OCI-LY1 (cell line): ENCODE measurements at regions not wholly inside any gene's neighbourhood (a gene's known extent, or its start where the extent isn't known, plus 50 kb on each side); places are given as distances from the start of the nearest gene placed in this dataset.

Source experiments
- H2AFZ ChIP-seq: fragments of 200-600 bp; sonication (generic), shearing (Covaris generic); 2 replicates; pipeline ENCODE4 v1.6.0; 2014; ENCODE audit warnings: antibody characterized with exemption, mild to moderate bottlenecking, low read length
- H3F3A ChIP-seq: fragments of 200-600 bp; sonication (generic), shearing (Covaris generic); 2 replicates; pipeline ENCODE4 v1.6.0; 2014; ENCODE audit warnings: mild to moderate bottlenecking, antibody characterized with exemption, low read length, moderate library complexity; ENCODE audit not compliant: insufficient read depth
- H3K27ac ChIP-seq: fragments of 200-600 bp; sonication (generic); 2 replicates; pipeline ENCODE4 v1.5.1; 2014; ENCODE audit warnings: low read length, mixed run types, mild to moderate bottlenecking, low read depth; ENCODE audit not compliant: poor library complexity, severe bottlenecking
- H3K27me3 ChIP-seq: fragments of 200-600 bp; sonication (generic); 2 replicates; pipeline ENCODE4 v1.6.0; 2014; ENCODE audit warnings: antibody characterized with exemption, mild to moderate bottlenecking, low read length, moderate library complexity; ENCODE audit not compliant: insufficient read depth
- H3K36me3 ChIP-seq: fragments of 200-600 bp; sonication (generic); 2 replicates; pipeline ENCODE4 v1.6.1; 2014; ENCODE audit warnings: mild to moderate bottlenecking, antibody characterized with exemption, low read length, moderate library complexity, mixed read lengths; ENCODE audit not compliant: insufficient read depth
- H3K4me1 ChIP-seq: fragments of 200-600 bp; sonication (generic); 2 replicates; pipeline ENCODE4 v1.5.1; 2014; ENCODE audit warnings: mild to moderate bottlenecking, low read length, moderate library complexity; ENCODE audit not compliant: insufficient read depth, severe bottlenecking
- H3K4me2 ChIP-seq: fragments of 200-600 bp; sonication (generic), shearing (Covaris generic); 2 replicates; pipeline ENCODE4 v1.6.1; 2014; ENCODE audit warnings: low read length
- H3K4me3 ChIP-seq: fragments of 200-600 bp; sonication (generic); 2 replicates; pipeline ENCODE4 v1.5.1; 2014; ENCODE audit warnings: low read length, low read depth, mild to moderate bottlenecking, mixed read lengths; ENCODE audit not compliant: poor library complexity, severe bottlenecking
- H3K79me2 ChIP-seq: fragments of 200-600 bp; shearing (Covaris generic); 2 replicates; pipeline ENCODE4 v1.6.1; 2016; ENCODE audit warnings: mixed run types, low read length, mixed read lengths; ENCODE audit not compliant: insufficient read depth
- H3K9ac ChIP-seq: fragments of 200-600 bp; sonication (generic), shearing (Covaris generic); 2 replicates; pipeline ENCODE4 v1.6.1; 2014; ENCODE audit warnings: mild to moderate bottlenecking, low read length, mixed read lengths
- H3K9me2 ChIP-seq: fragments of 200-600 bp; sonication (generic), shearing (Covaris generic); 2 replicates; pipeline ENCODE4 v1.6.1; 2014; ENCODE audit warnings: low read depth, mild to moderate bottlenecking, low read length, mixed read lengths
- H3K9me3 ChIP-seq: fragments of 200-600 bp; shearing (Covaris generic); 2 replicates; pipeline ENCODE4 v1.6.1; 2014; ENCODE audit warnings: low read length, mixed read lengths
- H4K20me1 ChIP-seq: fragments of 200-600 bp; sonication (generic), shearing (Covaris generic); 2 replicates; pipeline ENCODE4 v1.6.0; 2016; ENCODE audit warnings: mild to moderate bottlenecking, low read length; ENCODE audit not compliant: insufficient read depth
- CTCF ChIP-seq: fragments of 200-600 bp; sonication (generic), shearing (Covaris generic); IDR thresholded peaks from 2 replicates; pipeline ENCODE4 v1.5.1; 2017; ENCODE audit warnings: mild to moderate bottlenecking, antibody characterized with exemption, low read length, moderate library complexity, mixed read lengths
- EZH2 ChIP-seq: fragments of 200-600 bp; sonication (generic), shearing (Covaris generic); IDR thresholded peaks from 2 replicates; pipeline ENCODE4 v1.8.0; 2017; ENCODE audit warnings: borderline replicate concordance, mixed run types, mild to moderate bottlenecking, antibody characterized with exemption, low read length, moderate library complexity, mixed read lengths

- H3K4me1 ChIP-seq: no peaks in the 10 kb centered on the region
- no peaks in the 10 kb centered on the region for H3F3A ChIP-seq
- no peaks in the 10 kb centered on the region for H4K20me1 ChIP-seq
- H2AFZ ChIP-seq: no peak overlapping the region
- no peaks in the 10 kb centered on the region for H3K9me3 ChIP-seq
- H3K4me2 ChIP-seq: no peak overlapping the region
- H3K27ac ChIP-seq: no peak overlapping the region
- H3K36me3 ChIP-seq: no peaks in the 10 kb centered on the region
- TF ChIP-seq EZH2 (no peak), CTCF (no peak)
- no peaks in the 10 kb centered on the region for H3K27me3 ChIP-seq
- no peak overlapping the region for H3K4me3 ChIP-seq
- H3K79me2 ChIP-seq: no peaks in the 10 kb centered on the region
- H3K9ac ChIP-seq: no peak overlapping the region
- no peaks in the 10 kb centered on the region for H3K9me2 ChIP-seq
These were observed 318.2 kb upstream of the CAMK1G start for GRCh38 chr1:209265301-209265700.

GRCh38 chr1:209266590-209267205 lies 316.8 kb upstream of the CAMK1G start:
- H3K36me3 ChIP-seq: no peaks in the 10 kb centered on the region
- no peak overlapping the region for H3K4me2 ChIP-seq
- no peaks in the 10 kb centered on the region for H4K20me1 ChIP-seq
- no peak for TF ChIP-seq CTCF
- no peak for TF ChIP-seq EZH2
- H3K27me3 ChIP-seq: no peaks in the 10 kb centered on the region
- H3K4me3 ChIP-seq: no peak overlapping the region
- no peak overlapping the region for H2AFZ ChIP-seq
- H3K9me3 ChIP-seq: no peaks in the 10 kb centered on the region
- no peaks in the 10 kb centered on the region for H3K9me2 ChIP-seq
- no peaks in the 10 kb centered on the region for H3K79me2 ChIP-seq
- H3K4me1 ChIP-seq: no peaks in the 10 kb centered on the region
- no peaks in the 10 kb centered on the region for H3F3A ChIP-seq
- H3K27ac ChIP-seq: no peak overlapping the region
- no peak overlapping the region for H3K9ac ChIP-seq

GRCh38 chr1:209267968-209268367 lies 315.5 kb upstream of the CAMK1G start:
- Histone ChIP-seq H3K9me2 (no peaks in the 10 kb centered on the region), H2AFZ (no peak overlapping the region), H3K9ac (no peak overlapping the region), H3K36me3 (no peaks in the 10 kb centered on the region), H3K27ac (no peak overlapping the region), H3K27me3 (no peaks in the 10 kb centered on the region), H3K4me3 (no peak overlapping the region), H3K4me1 (no peaks in the 10 kb centered on the region), H3F3A (no peaks in the 10 kb centered on the region), H4K20me1 (no peaks in the 10 kb centered on the region), H3K4me2 (no peak overlapping the region), H3K9me3 (no peaks in the 10 kb centered on the region), H3K79me2 (no peaks in the 10 kb centered on the region)
- TF ChIP-seq EZH2 (no peak), CTCF (no peak)
